Body of pancreas (tissue), 4 donors: ENCODE measurements at regions not wholly inside any gene's neighbourhood (a gene's known extent, or its start where the extent isn't known, plus 50 kb on each side); places are given as distances from the start of the nearest gene placed in this dataset.

Source experiments
- ATAC-seq: fragments of 150-250 bp; one replicate; pipeline ENCODE4 v1.9.1; 2016
- DNase-seq, 4 donors: peaks; one replicate each; pipeline ENCODE4 v3.0.0-alpha.2; 2019
- H3K27ac ChIP-seq, 4 donors: fragments of 200-600 bp; sonication (generic); 1 replicate in 3 of 4; 2 replicates in 1 of 4; pipeline versions ENCODE4 v1.5.1 to v1.6.1; 2016 to 2019; ENCODE audit warnings: mild to moderate bottlenecking in 1 of 4, mixed read lengths in 1 of 4, moderate library complexity in 1 of 4
- H3K27me3 ChIP-seq, 2 donors: fragments of 200-600 bp; sonication (generic); one replicate each; pipeline ENCODE4 v1.6.0; 2016; ENCODE audit warnings: mild to moderate bottlenecking in 1 of 2
- H3K36me3 ChIP-seq, 2 donors: fragments of 200-600 bp; sonication (generic); replicated peaks in 1 of 2; 2 replicates each; pipeline ENCODE4 v1.5.1; 2016; ENCODE audit warnings: low read depth in 2 of 2; ENCODE audit not compliant: insufficient read depth in 1 of 2
- H3K4me1 ChIP-seq: fragments of 200-600 bp; sonication (generic); one replicate; pipeline ENCODE4 v1.6.0; 2016
- H3K4me3 ChIP-seq, 2 donors: fragments of 200-600 bp; sonication (generic); 1 replicate in 1 of 2; 2 replicates in 1 of 2; pipeline ENCODE4 v1.5.1; 2016 to 2019
- H3K9me3 ChIP-seq, 3 donors: fragments of 200-600 bp; sonication (generic); 1 replicate in 2 of 3; 2 replicates in 1 of 3; pipeline ENCODE4 v1.5.1; 2016
- CTCF ChIP-seq, 7 experiments: fragments of 450-650 bp in 4 of 7; fragments of 200-600 bp in 3 of 7; sonication (generic) in 3 of 7; IDR thresholded peaks; one replicate each; pipeline ENCODE4 v1.5.1; 2016 to 2019; ENCODE audit warnings: antibody characterized with exemption in 7 of 7
- POLR2A ChIP-seq, 3 donors: fragments of 450-650 bp; IDR thresholded peaks; one replicate each; pipeline ENCODE4 v1.6.1; 2016; ENCODE audit warnings: antibody characterized with exemption in 3 of 3, mild to moderate bottlenecking in 2 of 3
- WGBS, 2 donors: methylation state at CpG; one replicate each; pipeline ENCODE4 v1.1.5; 2017; 5-methylcytosine and 5-hydroxymethylcytosine counted together
- intact Hi-C: fragments of 100-400 bp; cut with DNase I; formaldehyde crosslinking; loops from one replicate; pipeline ENCODE4 v1.15.1; 2023

- intact Hi-C loops = no loop called here
- WGBS, 2 donors = 78 to 79% methylated on average over 6 of the region's 6 CpGs
- DNase-seq (no peak), ATAC-seq (no peak)
- TF ChIP-seq POLR2A (IDR thresholded peaks at IDR 0.05) (no peak), CTCF (IDR thresholded peaks at IDR 0.05) (no peak)
- Histone ChIP-seq H3K9me3 (no peaks in the 10 kb centered on the region), H3K36me3 (no peaks in the 10 kb centered on the region), H3K4me3 (no peak overlapping the region), H3K4me1 (no peaks in the 10 kb centered on the region), H3K27me3 (no peaks in the 10 kb centered on the region), H3K27ac (no peak overlapping the region)
These were observed 169.6 kb upstream of the CDIN1 start for GRCh38 chr15:36409819-36410218.

DNA sequence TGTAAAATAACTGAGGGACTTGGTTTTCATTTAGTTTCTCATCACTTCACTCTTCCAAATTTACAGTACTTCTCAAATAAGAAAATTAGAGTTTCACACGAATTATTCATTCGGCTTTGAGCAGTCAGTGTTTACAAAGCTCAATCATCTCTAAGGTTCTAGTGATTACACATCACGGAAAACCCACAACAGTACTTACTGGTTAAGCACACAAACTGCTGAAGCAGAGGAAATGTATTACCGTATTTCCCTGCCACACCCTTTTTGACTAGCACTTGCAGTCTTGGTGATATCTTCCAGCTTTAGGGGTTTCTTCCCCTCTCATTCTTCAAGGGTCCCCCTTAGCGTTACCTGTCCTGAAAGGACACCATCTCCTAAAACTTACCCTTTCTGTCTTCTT lies 164.8 kb upstream of the CDIN1 start:
- H3K4me3 ChIP-seq = no peak overlapping the region
- no peaks in the 10 kb centered on the region for H3K27me3 ChIP-seq
- 52 to 58% methylated on average over 5 of the region's 5 CpGs for WGBS, 2 donors
- ATAC-seq = no peak
- H3K27ac ChIP-seq = no peak overlapping the region
- no peaks in the 10 kb centered on the region for H3K36me3 ChIP-seq
- DNase-seq = no peak
- TF ChIP-seq POLR2A (IDR thresholded peaks at IDR 0.05) (no peak), CTCF (IDR thresholded peaks at IDR 0.05) (no peak)
- H3K4me1 ChIP-seq = no peaks in the 10 kb centered on the region
- H3K9me3 ChIP-seq = no peaks in the 10 kb centered on the region
- intact Hi-C loops = no loop called here

DNA sequence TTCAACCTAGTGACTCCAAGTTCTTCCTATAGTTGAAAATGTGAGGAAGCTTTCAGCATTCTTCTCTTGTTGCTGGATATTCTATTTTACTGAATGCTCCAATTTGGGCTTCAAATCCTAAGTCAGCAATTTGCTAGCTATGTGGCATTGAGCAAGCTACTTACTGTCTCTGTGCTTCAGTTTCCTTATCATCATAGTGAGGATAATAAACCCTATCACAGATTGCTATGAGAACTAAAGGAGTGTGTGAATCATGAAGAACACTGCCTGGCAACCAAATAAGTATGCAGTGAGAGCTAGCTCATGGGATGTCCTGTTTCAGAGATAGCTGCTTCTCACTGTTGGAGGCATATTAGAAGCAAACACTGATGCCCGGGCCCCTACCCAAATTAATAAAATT lies 163.8 kb upstream of the CDIN1 start:
- no peaks in the 10 kb centered on the region for H3K27me3 ChIP-seq
- H3K27ac ChIP-seq = no peak overlapping the region
- WGBS, 2 donors = 52 to 81% methylated on average over 1 of the region's 1 CpG
- no peaks in the 10 kb centered on the region for H3K4me1 ChIP-seq
- no peaks in the 10 kb centered on the region for H3K36me3 ChIP-seq
- ATAC-seq (no peak), DNase-seq (no peak)
- H3K4me3 ChIP-seq = no peak overlapping the region
- intact Hi-C loops = no loop called here
- H3K9me3 ChIP-seq = no peaks in the 10 kb centered on the region
- TF ChIP-seq POLR2A (IDR thresholded peaks at IDR 0.05) (no peak), CTCF (IDR thresholded peaks at IDR 0.05) (no peak)

DNA sequence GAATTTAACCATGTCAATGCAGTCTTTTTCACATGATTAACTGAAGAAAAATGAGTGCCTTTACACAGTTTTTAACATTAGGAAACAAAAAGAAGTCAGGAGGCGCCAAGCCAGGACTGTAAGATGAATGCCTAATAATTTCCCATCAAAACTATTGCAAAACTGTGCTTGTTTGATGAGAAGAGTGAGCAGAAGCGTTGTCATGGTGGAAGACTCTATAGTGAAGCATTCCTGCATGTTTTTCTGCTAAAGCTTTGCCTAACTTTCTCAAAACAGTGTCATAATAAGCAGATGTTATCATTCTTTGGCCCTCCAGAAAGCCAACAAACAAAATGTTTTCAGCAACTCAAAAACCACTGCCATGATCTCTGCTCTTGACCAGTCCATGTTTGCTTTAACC lies 156.8 kb upstream of the CDIN1 start:
- 67 to 82% methylated on average over 2 of the region's 2 CpGs for WGBS, 2 donors
- intact Hi-C loops = no loop called here

More for the DNA sequence above, 156.8 kb upstream of the CDIN1 start:
- DNase-seq (no peak), ATAC-seq (no peak)
- Histone ChIP-seq H3K27ac (no peak overlapping the region), H3K9me3 (no peaks in the 10 kb centered on the region), H3K36me3 (no peaks in the 10 kb centered on the region), H3K4me1 (no peaks in the 10 kb centered on the region), H3K27me3 (no peaks in the 10 kb centered on the region), H3K4me3 (no peak overlapping the region)
- TF ChIP-seq POLR2A (IDR thresholded peaks at IDR 0.05) (no peak), CTCF (IDR thresholded peaks at IDR 0.05) (no peak)
